Loucy (cell line): ENCODE measurements at regions not wholly inside any gene's neighbourhood (a gene's known extent, or its start where the extent isn't known, plus 50 kb on each side); places are given as distances from the start of the nearest gene placed in this dataset.

Experiments used
- CTCF ChIP-seq: fragments of 200-600 bp; sonication (generic); conservative IDR thresholded peaks from 2 replicates; pipeline ENCODE4 v1.5.1; 2014; ENCODE audit warnings: mild to moderate bottlenecking, antibody characterized with exemption, low read length
- EZH2phosphoT487 ChIP-seq: fragments of 200-600 bp; IDR thresholded peaks from 2 replicates; pipeline ENCODE4 v1.6.1; 2018; ENCODE audit warnings: antibody characterized with exemption, mild to moderate bottlenecking, moderate library complexity, borderline replicate concordance

- TF ChIP-seq CTCF = no peak
- no peak for TF ChIP-seq EZH2phosphoT487
Measured at GRCh38 chr1:68799096-68799495, 302.2 kb upstream of the DEPDC1 start.
